Spinal cord (tissue), 9 donors: ENCODE measurements at regions not wholly inside any gene's neighbourhood (a gene's known extent, or its start where the extent isn't known, plus 50 kb on each side); places are given as distances from the start of the nearest gene placed in this dataset.
"Not testable (repeated sequence)": the region's sequence is repeated elsewhere in the genome, so short reads cannot be mapped to it uniquely, and the experiment has no call there.

ENCODE experiments used
- DNase-seq, 6 donors: peaks; one replicate each; pipeline versions ENCODE4 v3.0.0 to v3.0.0-alpha.2; 2013 to 2015; ENCODE audit warnings: low spot score in 6 of 6, low read depth in 4 of 6
- H3K27ac ChIP-seq: one replicate; pipeline ENCODE4 v1.5.1; 2013; ENCODE audit warnings: low read depth, low read length, control low read depth
- H3K27me3 ChIP-seq: one replicate; pipeline ENCODE4 v1.6.1; 2013; ENCODE audit warnings: low read length; ENCODE audit not compliant: control insufficient read depth, insufficient read depth
- H3K36me3 ChIP-seq: one replicate; pipeline ENCODE4 v1.6.1; 2013; ENCODE audit warnings: low read length; ENCODE audit not compliant: control insufficient read depth, insufficient read depth
- H3K4me1 ChIP-seq: one replicate; pipeline ENCODE4 v1.6.1; 2013; ENCODE audit warnings: low read length; ENCODE audit not compliant: control insufficient read depth, insufficient read depth
- H3K4me3 ChIP-seq: one replicate; pipeline ENCODE4 v1.5.1; 2013; ENCODE audit warnings: low read depth, low read length, control low read depth
- H3K9me3 ChIP-seq: one replicate; pipeline ENCODE4 v1.6.1; 2013; ENCODE audit warnings: low read length; ENCODE audit not compliant: control insufficient read depth, insufficient read depth
- WGBS: methylation state at CpG from one replicate; pipeline ENCODE4 v1.1.5; 2013; ENCODE audit warnings: missing lambda C conversion rate; ENCODE audit not compliant: insufficient coverage; 5-methylcytosine and 5-hydroxymethylcytosine counted together
- donor health status: healthy.

GRCh38 chr10:22158426-22158825 is 59.4 kb downstream of the EBLN1 start:
- peak in 2 of 6 donors; percentile 6 to 13 for DNase-seq
- Histone ChIP-seq H3K4me3 (no peak overlapping the region), H3K36me3 (no peaks in the 10 kb centered on the region), H3K4me1 (no peaks in the 10 kb centered on the region), H3K27ac (no peak overlapping the region), H3K27me3 (no peaks in the 10 kb centered on the region), H3K9me3 (peaks cover 2% of the 10 kb centered on the region)
- WGBS: 61% methylated on average over 2 of the region's 3 CpGs

GRCh38 chr10:22156750-22157149 is 61.1 kb downstream of the EBLN1 start:
- Histone ChIP-seq H3K4me3 (no peak overlapping the region), H3K27ac (no peak overlapping the region), H3K9me3 (peaks cover under 1% of the 10 kb centered on the region), H3K36me3 (no peaks in the 10 kb centered on the region), H3K4me1 (no peaks in the 10 kb centered on the region), H3K27me3 (no peaks in the 10 kb centered on the region)
- 94% methylated on average over 2 of the region's 3 CpGs for WGBS
- no peak for DNase-seq

- Histone ChIP-seq H3K9me3 (no peaks in the 10 kb centered on the region), H3K4me3 (no peak overlapping the region), H3K27ac (no peak overlapping the region), H3K36me3 (no peaks in the 10 kb centered on the region), H3K27me3 (no peaks in the 10 kb centered on the region), H3K4me1 (no peaks in the 10 kb centered on the region)
- no CpG with 5 or more reads among the region's 1 CpG for WGBS
- DNase-seq: no peak
Observed at GRCh38 chr10:22152403-22152802, 65.4 kb downstream of the EBLN1 start.

- Histone ChIP-seq H3K27ac (no peak overlapping the region), H3K27me3 (no peaks in the 10 kb centered on the region), H3K36me3 (no peaks in the 10 kb centered on the region), H3K4me3 (no peak overlapping the region), H3K4me1 (no peaks in the 10 kb centered on the region), H3K9me3 (no peaks in the 10 kb centered on the region)
- DNase-seq: no peak
- WGBS: no CpG with 5 or more reads among the region's 1 CpG
Observed at GRCh38 chr10:22150842-22151241, 67.0 kb downstream of the EBLN1 start.

GRCh38 chr10:22148961-22149360 is 68.9 kb downstream of the EBLN1 start:
- H3K27ac ChIP-seq: no peak overlapping the region
- no peaks in the 10 kb centered on the region for H3K36me3 ChIP-seq
- no peaks in the 10 kb centered on the region for H3K4me1 ChIP-seq
- no peak overlapping the region for H3K4me3 ChIP-seq
- H3K9me3 ChIP-seq: no peaks in the 10 kb centered on the region
- no peaks in the 10 kb centered on the region for H3K27me3 ChIP-seq
- no peak for DNase-seq

GRCh38 chr10:22145873-22146272 is 71.9 kb downstream of the EBLN1 start:
- not testable (repeated sequence) for H3K4me3 ChIP-seq, H3K36me3 ChIP-seq, DNase-seq, H3K9me3 ChIP-seq, H3K27ac ChIP-seq, H3K4me1 ChIP-seq, H3K27me3 ChIP-seq
- WGBS: 93% methylated on average over 2 of the region's 2 CpGs

GRCh38 chr10:22137542-22137941 is 80.3 kb downstream of the EBLN1 start:
- WGBS: 55% methylated on average over 2 of the region's 2 CpGs

GRCh38 chr10:22135591-22135990 is 82.2 kb downstream of the EBLN1 start:
- Histone ChIP-seq H3K27ac (no peak overlapping the region), H3K36me3 (no peaks in the 10 kb centered on the region), H3K4me3 (no peak overlapping the region), H3K9me3 (no peaks in the 10 kb centered on the region), H3K4me1 (peaks cover 3% of the 10 kb centered on the region), H3K27me3 (no peaks in the 10 kb centered on the region)
- WGBS: 76% methylated on average over 3 of the region's 9 CpGs
- no peak for DNase-seq

More at GRCh38 chr10:22137542-22137941, 80.3 kb downstream of the EBLN1 start:
- H3K27ac ChIP-seq: no peak overlapping the region
- no peaks in the 10 kb centered on the region for H3K9me3 ChIP-seq
- peaks cover 3% of the 10 kb centered on the region for H3K4me1 ChIP-seq
- no peaks in the 10 kb centered on the region for H3K27me3 ChIP-seq
- no peak overlapping the region for H3K4me3 ChIP-seq
- no peaks in the 10 kb centered on the region for H3K36me3 ChIP-seq
- DNase-seq: peak in 1 of 6 donors; percentile 13

- 69% methylated on average over 9 of the region's 11 CpGs for WGBS
- H3K4me3 ChIP-seq: no peak overlapping the region
- H3K27ac ChIP-seq: peak overlapping the region; percentile 7
- H3K9me3 ChIP-seq: no peaks in the 10 kb centered on the region
- no peaks in the 10 kb centered on the region for H3K36me3 ChIP-seq
- peak in 2 of 6 donors; percentile 14 to 51 for DNase-seq
- H3K4me1 ChIP-seq: peaks cover 3% of the 10 kb centered on the region
- no peaks in the 10 kb centered on the region for H3K27me3 ChIP-seq
Observed at GRCh38 chr10:22133749-22134624, 83.8 kb downstream of the EBLN1 start.

GRCh38 chr10:22130824-22131223 is 87.0 kb downstream of the EBLN1 start:
- 86% methylated on average over 4 of the region's 6 CpGs for WGBS
- H3K9me3 ChIP-seq, H3K27ac ChIP-seq, H3K36me3 ChIP-seq, H3K4me3 ChIP-seq, DNase-seq, H3K4me1 ChIP-seq, H3K27me3 ChIP-seq: not testable (repeated sequence)
